H9 (cell line): ENCODE measurements at regions not wholly inside any gene's neighbourhood (a gene's known extent, or its start where the extent isn't known, plus 50 kb on each side); places are given as distances from the start of the nearest gene placed in this dataset.

Experiments used
- DNase-seq: peaks from one replicate; pipeline ENCODE4 v3.0.0-alpha.2; 2017
- H2AFZ ChIP-seq: one replicate; pipeline ENCODE4 v1.6.1; 2013; ENCODE audit warnings: mild to moderate bottlenecking, low read length, control low read depth, moderate library complexity
- H2AK5ac ChIP-seq: 2 replicates; pipeline ENCODE4 v1.6.1; 2013; ENCODE audit warnings: low read length, control low read depth, mixed read lengths; ENCODE audit not compliant: insufficient read length
- H2BK120ac ChIP-seq: one replicate; pipeline ENCODE4 v1.6.1; 2013; ENCODE audit warnings: low read depth, mild to moderate bottlenecking, low read length, control low read depth, inconsistent platforms; ENCODE audit not compliant: poor library complexity, severe bottlenecking
- H2BK12ac ChIP-seq: 2 replicates; pipeline ENCODE4 v1.6.1; 2013; ENCODE audit warnings: low read length, control low read depth, mixed read lengths, low read depth; ENCODE audit not compliant: insufficient read length
- H2BK15ac ChIP-seq: 2 replicates; pipeline ENCODE4 v1.6.1; 2013; ENCODE audit warnings: low read depth, low read length, control low read depth
- H2BK20ac ChIP-seq: one replicate; pipeline ENCODE4 v1.6.1; 2013; ENCODE audit warnings: low read depth, mild to moderate bottlenecking, low read length, control low read depth, inconsistent platforms; ENCODE audit not compliant: poor library complexity, severe bottlenecking
- H2BK5ac ChIP-seq: 2 replicates; pipeline ENCODE4 v1.6.1; 2013; ENCODE audit warnings: low read length, control low read depth, mixed read lengths; ENCODE audit not compliant: insufficient read length
- H3K14ac ChIP-seq: 2 replicates; pipeline ENCODE4 v1.6.1; 2013; ENCODE audit warnings: low read length, control low read depth; ENCODE audit not compliant: insufficient read depth
- H3K18ac ChIP-seq: 2 replicates; pipeline ENCODE4 v1.6.1; 2013; ENCODE audit warnings: low read depth, mild to moderate bottlenecking, mixed read lengths, low read length, control low read depth; ENCODE audit not compliant: insufficient read length
- H3K23ac ChIP-seq: 2 replicates; pipeline ENCODE4 v1.6.1; 2013; ENCODE audit warnings: low read length, control low read depth, mixed read lengths, low read depth; ENCODE audit not compliant: insufficient read length
- H3K23me2 ChIP-seq: 2 replicates; pipeline ENCODE4 v1.6.1; 2013; ENCODE audit warnings: low read depth, mild to moderate bottlenecking, mixed read lengths, low read length, control low read depth; ENCODE audit not compliant: insufficient read length, poor library complexity, severe bottlenecking
- H3K27ac ChIP-seq: 2 replicates; pipeline ENCODE4 v1.5.1; 2013; ENCODE audit warnings: low read length, control low read depth, mixed read lengths, low read depth; ENCODE audit not compliant: insufficient read length
- H3K27me3 ChIP-seq: 2 replicates; pipeline ENCODE4 v1.6.1; 2013; ENCODE audit warnings: low read length, control low read depth, inconsistent platforms; ENCODE audit not compliant: insufficient read depth
- H3K4ac ChIP-seq: 2 replicates; pipeline ENCODE4 v1.6.1; 2013; ENCODE audit warnings: low read depth, mild to moderate bottlenecking, control low read depth, inconsistent platforms, low read length, moderate library complexity
- H3K4me1 ChIP-seq: 2 replicates; pipeline ENCODE4 v1.6.1; 2013; ENCODE audit warnings: low read length, control low read depth, inconsistent platforms; ENCODE audit not compliant: insufficient read depth
- H3K4me2 ChIP-seq: 2 replicates; pipeline ENCODE4 v1.6.1; 2013; ENCODE audit warnings: low read length, control low read depth, mixed read lengths; ENCODE audit not compliant: insufficient read length, insufficient read depth
- H3K56ac ChIP-seq: 2 replicates; pipeline ENCODE4 v1.6.1; 2013; ENCODE audit warnings: low read depth, mild to moderate bottlenecking, mixed read lengths, low read length, control low read depth; ENCODE audit not compliant: insufficient read length
- H3K79me1 ChIP-seq: 2 replicates; pipeline ENCODE4 v1.6.1; 2013; ENCODE audit warnings: low read depth, mild to moderate bottlenecking, moderate library complexity, low read length, control low read depth, inconsistent platforms; ENCODE audit not compliant: insufficient read depth, poor library complexity, severe bottlenecking
- H3K79me2 ChIP-seq: 2 replicates; pipeline ENCODE4 v1.6.1; 2013; ENCODE audit warnings: low read length, control low read depth, inconsistent platforms; ENCODE audit not compliant: insufficient read depth
- H3K9ac ChIP-seq: 2 replicates; pipeline ENCODE4 v1.6.1; 2013; ENCODE audit warnings: low read length, control low read depth, mixed read lengths; ENCODE audit not compliant: insufficient read length; ENCODE audit errors: extremely low read depth
- H3K9me3 ChIP-seq: one replicate; pipeline ENCODE4 v1.6.1; 2013; ENCODE audit warnings: low read depth, low read length, inconsistent platforms; ENCODE audit not compliant: control insufficient read depth
- H3T11ph ChIP-seq: one replicate; pipeline ENCODE4 v1.6.1; 2013; ENCODE audit warnings: mild to moderate bottlenecking, low read length, control low read depth, inconsistent platforms
- H4K20me1 ChIP-seq: one replicate; pipeline ENCODE4 v1.6.1; 2013; ENCODE audit not compliant: control insufficient read depth, insufficient read length, insufficient read depth
- H4K5ac ChIP-seq: 2 replicates; pipeline ENCODE4 v1.6.1; 2013; ENCODE audit warnings: low read depth, mild to moderate bottlenecking, mixed read lengths, low read length, control low read depth; ENCODE audit not compliant: insufficient read length
- H4K8ac ChIP-seq: replicated peaks from 2 replicates; pipeline ENCODE4 v1.6.1; 2013; ENCODE audit warnings: low read length, control low read depth, mixed read lengths, low read depth; ENCODE audit not compliant: insufficient read length
- H4K91ac ChIP-seq: 2 replicates; pipeline ENCODE4 v1.6.1; 2013; ENCODE audit warnings: low read depth, mild to moderate bottlenecking, moderate library complexity, mixed read lengths, low read length, control low read depth; ENCODE audit not compliant: insufficient read length
- H3K27ac Mint-ChIP-seq, 3 experiments: 2 replicates in 2 of 3; 3 replicates in 1 of 3; pipeline ENCODE4 v1.8.0; 2020 to 2021; ENCODE audit warnings: mixed read lengths in 3 of 3, mild to moderate bottlenecking in 1 of 3, moderate library complexity in 1 of 3
- H3K27me3 Mint-ChIP-seq: 2 replicates; pipeline ENCODE4 v1.8.0; 2021; ENCODE audit warnings: low read depth, mild to moderate bottlenecking, moderate library complexity, mixed read lengths
- H3K36me3 Mint-ChIP-seq, 3 experiments: 2 replicates in 2 of 3; 3 replicates in 1 of 3; pipeline ENCODE4 v1.8.0; 2020 to 2021; ENCODE audit warnings: low read depth in 3 of 3, mixed read lengths in 3 of 3; ENCODE audit not compliant: insufficient read depth in 1 of 3
- H3K4me1 Mint-ChIP-seq, 2 experiments: 2 replicates each; pipeline ENCODE4 v1.8.0; 2020; ENCODE audit warnings: mixed read lengths in 2 of 2
- H3K4me3 Mint-ChIP-seq, 2 experiments: 2 replicates in 1 of 2; 3 replicates in 1 of 2; pipeline ENCODE4 v1.8.0; 2020 to 2021; ENCODE audit warnings: mild to moderate bottlenecking in 2 of 2, mixed read lengths in 2 of 2, moderate library complexity in 1 of 2
- H3K9me3 Mint-ChIP-seq, 2 experiments: 2 replicates in 1 of 2; 3 replicates in 1 of 2; pipeline ENCODE4 v1.8.0; 2020; ENCODE audit warnings: mild to moderate bottlenecking in 2 of 2, mixed read lengths in 2 of 2, moderate library complexity in 1 of 2
- CTCF ChIP-seq: fragments of 200-600 bp; sonication (generic); conservative IDR thresholded peaks from 3 replicates; pipeline ENCODE4 v1.8.0; 2021; ENCODE audit warnings: antibody characterized with exemption, mild to moderate bottlenecking
- WGBS: extraction: QIAGEN DNeasy Blood & Tissue Kit; methylation state at CpG from one replicate; pipeline ENCODE4 v1.1.7; 2013; ENCODE audit warnings: missing lambda C conversion rate, low lambda C conversion rate, mixed read lengths; ENCODE audit not compliant: insufficient read length; ENCODE audit errors: extremely low coverage; 5-methylcytosine and 5-hydroxymethylcytosine counted together

DNA sequence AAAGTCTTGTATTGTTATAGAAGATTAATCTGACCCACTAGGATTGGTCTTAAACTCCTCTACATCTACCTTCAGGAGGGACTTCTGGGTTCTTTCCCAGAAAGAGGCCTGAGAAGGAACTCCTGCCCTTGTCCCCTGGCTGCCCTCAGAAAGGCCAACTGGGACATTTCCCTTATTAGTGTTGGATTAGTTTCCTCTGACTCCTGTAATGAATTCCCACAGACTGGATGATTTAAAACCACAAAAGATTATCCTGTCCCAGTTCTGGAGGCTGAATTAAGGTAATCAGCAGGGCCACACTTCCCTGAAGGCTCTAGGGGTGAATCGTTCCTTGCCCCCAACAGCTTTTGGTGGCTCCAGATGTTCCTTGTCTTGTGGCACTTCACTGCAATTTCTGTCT is 102.8 kb upstream of the NMNAT3 start:
- Histone ChIP-seq H3K79me1 (no peaks in the 10 kb centered on the region), H3K9me3 (no peaks in the 10 kb centered on the region), H3K4ac (no peak overlapping the region), H3K4me1 (no peaks in the 10 kb centered on the region), H4K8ac (no peak overlapping the region), H3K4me2 (no peak overlapping the region), H2BK5ac (no peak overlapping the region), H4K5ac (no peak overlapping the region), H3K14ac (no peak overlapping the region), H2BK15ac (no peak overlapping the region), H3K56ac (no peak overlapping the region), H3K23ac (no peak overlapping the region), H4K20me1 (no peaks in the 10 kb centered on the region), H2AFZ (no peak overlapping the region), H3K9ac (no peak overlapping the region), H3T11ph (no peak overlapping the region), H4K91ac (no peak overlapping the region), H3K18ac (no peak overlapping the region), H2BK120ac (no peak overlapping the region), H2BK20ac (no peak overlapping the region), H3K27ac (no peak overlapping the region), H2AK5ac (no peak overlapping the region), H3K23me2 (no peaks in the 10 kb centered on the region), H3K27me3 (no peaks in the 10 kb centered on the region), H2BK12ac (no peak overlapping the region), H3K79me2 (no peaks in the 10 kb centered on the region)
- H3K36me3 Mint-ChIP-seq: no peaks in the 10 kb centered on the region; a peak in 1 of 7 replicates
- no peaks in the 10 kb centered on the region for H3K4me1 Mint-ChIP-seq
- no CpG with 5 or more reads among the region's 1 CpG for WGBS
- H3K9me3 Mint-ChIP-seq: peaks cover 0 to 2% of the 10 kb centered on the region in 2 experiments; a peak in 1 of 5 replicates
- no peak for DNase-seq
- H3K27me3 Mint-ChIP-seq: no peaks in the 10 kb centered on the region; the same call in 1 of the 2 replicates
- no peak overlapping the region for H3K4me3 Mint-ChIP-seq
- no peak for TF ChIP-seq CTCF
- H3K27ac Mint-ChIP-seq: no peak overlapping the region; a peak in 1 of 7 replicates
